Peyer's patch (tissue), 4 donors: ENCODE measurements at regions not wholly inside any gene's neighbourhood (a gene's known extent, or its start where the extent isn't known, plus 50 kb on each side); places are given as distances from the start of the nearest gene placed in this dataset.

ENCODE experiments used
- DNase-seq, 3 donors: peaks; one replicate each; pipeline ENCODE4 v3.0.0-alpha.2; 2017 to 2019
- H3K27ac ChIP-seq, 4 donors: fragments of 200-600 bp; sonication (generic); one replicate each; pipeline ENCODE4 v1.5.1; 2016 to 2019
- H3K27me3 ChIP-seq, 2 donors: fragments of 200-600 bp; sonication (generic); one replicate each; pipeline ENCODE4 v1.5.1; 2019
- H3K36me3 ChIP-seq, 3 donors: fragments of 200-600 bp; sonication (generic); one replicate each; pipeline ENCODE4 v1.5.1; 2016 to 2019
- H3K4me1 ChIP-seq, 4 donors: fragments of 200-600 bp; sonication (generic); one replicate each; pipeline ENCODE4 v1.5.1; 2016 to 2019
- H3K4me3 ChIP-seq, 4 donors: fragments of 200-600 bp; sonication (generic); 1 replicate in 3 of 4; 2 replicates in 1 of 4; pipeline ENCODE4 v1.5.1; 2016 to 2019; ENCODE audit warnings: mild to moderate bottlenecking in 1 of 4
- H3K9me3 ChIP-seq, 4 donors: fragments of 200-600 bp; sonication (generic); one replicate each; pipeline ENCODE4 v1.5.1; 2016 to 2019; ENCODE audit warnings: mild to moderate bottlenecking in 1 of 4
- CTCF ChIP-seq, 6 experiments: fragments of 450-650 bp in 4 of 6; fragments of 200-600 bp in 2 of 6; sonication (generic) in 1 of 6; IDR thresholded peaks; one replicate each; pipeline ENCODE4 v1.5.1; 2017 to 2019; ENCODE audit warnings: antibody characterized with exemption in 6 of 6, mild to moderate bottlenecking in 3 of 6, moderate library complexity in 1 of 6
- POLR2A ChIP-seq, 2 donors: fragments of 450-650 bp; IDR thresholded peaks; one replicate each; pipeline ENCODE4 v1.5.1; 2017; ENCODE audit warnings: antibody characterized with exemption in 2 of 2, mild to moderate bottlenecking in 2 of 2, moderate library complexity in 2 of 2

- H3K27me3 ChIP-seq = no peaks in the 10 kb centered on the region
- no peak overlapping the region for H3K27ac ChIP-seq
- H3K4me1 ChIP-seq = no peaks in the 10 kb centered on the region
- H3K9me3 ChIP-seq = no peaks in the 10 kb centered on the region
- H3K4me3 ChIP-seq = no peak overlapping the region
- DNase-seq = no peak
- TF ChIP-seq CTCF (IDR thresholded peaks at IDR 0.05) (no peak), POLR2A (IDR thresholded peaks at IDR 0.05) (no peak)
- H3K36me3 ChIP-seq = no peaks in the 10 kb centered on the region
Measured at GRCh38 chr18:42181474-42181873, 226.4 kb downstream of the PIK3C3 start.

GRCh38 chr18:42182728-42183700 lies 228.0 kb downstream of the PIK3C3 start:
- no peaks in the 10 kb centered on the region for H3K27me3 ChIP-seq
- no peaks in the 10 kb centered on the region for H3K36me3 ChIP-seq
- DNase-seq = no peak
- no peaks in the 10 kb centered on the region for H3K9me3 ChIP-seq
- no peak overlapping the region for H3K4me3 ChIP-seq
- H3K27ac ChIP-seq = no peak overlapping the region
- H3K4me1 ChIP-seq = no peaks in the 10 kb centered on the region
- TF ChIP-seq CTCF (IDR thresholded peaks at IDR 0.05) (no peak), POLR2A (IDR thresholded peaks at IDR 0.05) (no peak)

GRCh38 chr18:42183746-42184145 lies 228.7 kb downstream of the PIK3C3 start:
- Histone ChIP-seq H3K36me3 (no peaks in the 10 kb centered on the region), H3K9me3 (no peaks in the 10 kb centered on the region)

DNA sequence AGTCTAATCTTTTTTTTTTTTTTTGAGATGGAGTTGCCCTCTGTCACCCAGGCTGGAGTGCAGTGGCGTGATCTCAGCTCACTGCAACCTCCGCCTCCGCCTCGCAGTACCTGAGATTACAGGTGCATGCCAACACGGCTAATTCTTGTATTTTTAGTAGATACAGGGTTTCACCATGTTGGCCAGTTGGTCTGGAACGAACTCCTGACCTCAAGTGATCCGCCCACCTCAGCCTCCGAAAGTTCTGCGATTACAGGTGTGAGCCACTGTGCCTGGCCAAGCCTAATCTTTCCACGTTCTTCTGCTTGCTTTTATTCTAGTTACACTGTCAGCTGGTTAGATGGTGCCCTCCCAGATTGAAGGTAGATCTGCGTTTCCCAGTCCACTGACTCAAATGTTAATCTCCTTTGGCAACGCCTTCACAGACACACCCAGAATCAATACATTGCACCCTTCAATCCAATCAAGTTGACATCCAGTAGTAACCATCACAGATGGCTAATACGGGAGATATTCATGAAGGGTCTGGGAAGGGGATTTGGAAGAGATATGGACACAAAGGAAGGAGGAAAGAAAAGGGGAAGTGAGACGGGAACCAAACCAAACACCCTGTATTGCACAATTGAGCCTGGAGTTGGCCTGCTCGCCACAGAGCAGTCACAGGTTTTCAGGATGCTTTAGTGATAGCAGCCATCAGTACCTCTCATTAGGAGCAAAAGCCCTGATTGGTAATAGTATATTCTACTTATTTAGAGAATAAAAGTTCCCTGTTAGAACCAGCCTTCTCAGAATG lies 229.8 kb downstream of the PIK3C3 start:
- Histone ChIP-seq H3K27ac (no peak overlapping the region), H3K4me3 (no peak overlapping the region), H3K36me3 (no peaks in the 10 kb centered on the region), H3K27me3 (no peaks in the 10 kb centered on the region), H3K9me3 (no peaks in the 10 kb centered on the region), H3K4me1 (no peaks in the 10 kb centered on the region)
- no peak for DNase-seq
- TF ChIP-seq POLR2A (IDR thresholded peaks at IDR 0.05) = no peak
- TF ChIP-seq CTCF (IDR thresholded peaks at IDR 0.05) = no peak

More at GRCh38 chr18:42183746-42184145, 228.7 kb downstream of the PIK3C3 start:
- H3K4me1 ChIP-seq = no peaks in the 10 kb centered on the region
- H3K4me3 ChIP-seq = no peak overlapping the region
- TF ChIP-seq POLR2A (IDR thresholded peaks at IDR 0.05) (no peak), CTCF (IDR thresholded peaks at IDR 0.05) (no peak)
- H3K27ac ChIP-seq = no peak overlapping the region
- no peaks in the 10 kb centered on the region for H3K27me3 ChIP-seq
- no peak for DNase-seq

- Histone ChIP-seq H3K9me3 (no peaks in the 10 kb centered on the region), H3K4me3 (no peak overlapping the region), H3K4me1 (no peaks in the 10 kb centered on the region), H3K27me3 (no peaks in the 10 kb centered on the region), H3K36me3 (no peaks in the 10 kb centered on the region), H3K27ac (no peak overlapping the region)
- TF ChIP-seq POLR2A (IDR thresholded peaks at IDR 0.05) (no peak), CTCF (IDR thresholded peaks at IDR 0.05) (no peak)
- no peak for DNase-seq
Measured at GRCh38 chr18:42185486-42185885, 230.5 kb downstream of the PIK3C3 start.
